Kidney (tissue), 13 donors: ENCODE measurements at regions not wholly inside any gene's neighbourhood (a gene's known extent, or its start where the extent isn't known, plus 50 kb on each side); places are given as distances from the start of the nearest gene placed in this dataset.

Source experiments
- DNase-seq, 5 donors: peaks; one replicate each; pipeline ENCODE4 v3.0.0-alpha.2; 2013 to 2020
- FAIRE-seq: peaks from 2 replicates; lab custom pipeline; 2012; peaks lifted over from hg19 to GRCh38; lab: Jason Lieb, UNC
- H3K27ac ChIP-seq, 2 donors: one replicate each; pipeline ENCODE4 v1.7.0; 2013; ENCODE audit warnings: low read depth in 2 of 2, low read length in 2 of 2, inconsistent platforms in 1 of 2
- H3K27me3 ChIP-seq: one replicate; pipeline ENCODE4 v1.7.1; 2013; ENCODE audit warnings: low read length, inconsistent platforms; ENCODE audit not compliant: control insufficient read depth, insufficient read depth
- H3K36me3 ChIP-seq, 3 donors: one replicate each; pipeline versions ENCODE4 v1.7.0 to v1.7.1; 2013; ENCODE audit warnings: low read length in 3 of 3, control low read depth in 1 of 3, inconsistent platforms in 1 of 3; ENCODE audit not compliant: insufficient read depth in 3 of 3, control insufficient read depth in 2 of 3
- H3K4me1 ChIP-seq, 3 donors: one replicate each; pipeline versions ENCODE4 v1.7.0 to v1.7.1; 2013; ENCODE audit warnings: low read length in 3 of 3, inconsistent platforms in 1 of 3, low read depth in 1 of 3; ENCODE audit not compliant: control insufficient read depth in 2 of 3, insufficient read depth in 2 of 3
- H3K4me3 ChIP-seq, 3 donors: one replicate each; pipeline versions ENCODE4 v1.7.0 to v1.8.1; 2013; ENCODE audit warnings: low read length in 3 of 3, control low read depth in 1 of 3, inconsistent platforms in 1 of 3
- H3K9ac ChIP-seq, 3 donors: one replicate each; pipeline versions ENCODE4 v1.7.0 to v1.7.1; 2013; ENCODE audit warnings: low read length in 3 of 3, control low read depth in 1 of 3, inconsistent platforms in 1 of 3
- H3K9me3 ChIP-seq, 3 donors: one replicate each; pipeline versions ENCODE4 v1.7.0 to v1.7.1; 2013; ENCODE audit warnings: low read length in 3 of 3, control low read depth in 1 of 3, inconsistent platforms in 1 of 3; ENCODE audit not compliant: control insufficient read depth in 2 of 3, insufficient read depth in 1 of 3
- intact Hi-C: fragments of 100-400 bp; cut with DNase I; formaldehyde crosslinking; loops from one replicate; pipeline ENCODE4 v1.11.1; 2022
- TF ChIP-seq, protein P1 (sequence below): IDR thresholded peaks from 3 replicates; pipeline ENCODE4 v1.5.1; 2012; ENCODE audit warnings: mild to moderate bottlenecking, moderate library complexity, borderline replicate concordance; ENCODE audit not compliant: insufficient read depth; ENCODE audit errors: extremely low read depth
- donor health status: control.
- donor health status: control.
- donor health status: control.
- donor health status: control.
- donor health status: control.
- donor health status: DM: yes; HTN: yes; CAD: no.
- donor health status: Normal renal cell carcinoma (clear cell type).

DNA sequence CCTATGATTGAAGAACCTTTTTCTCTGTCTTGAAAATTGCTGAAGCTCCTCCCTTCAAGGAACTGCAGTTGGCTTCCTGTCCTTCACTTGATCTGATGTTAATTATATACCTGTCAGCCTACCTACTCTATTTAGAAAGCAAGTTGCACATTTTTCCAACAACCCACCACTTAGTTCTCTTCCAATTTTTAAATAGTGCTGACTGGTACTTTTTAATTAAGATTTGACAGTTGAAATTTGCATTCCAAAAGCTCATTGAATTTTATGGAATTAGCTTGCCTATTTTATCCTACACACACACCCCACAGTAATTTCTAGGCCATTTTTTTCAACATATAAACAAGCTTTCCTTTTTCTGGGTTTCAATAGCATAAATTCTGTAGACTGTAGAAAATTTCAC is 820.3 kb upstream of the FAT3 start:
- H3K4me1 ChIP-seq = no peaks in the 10 kb centered on the region
- TF ChIP-seq, protein P1, sequence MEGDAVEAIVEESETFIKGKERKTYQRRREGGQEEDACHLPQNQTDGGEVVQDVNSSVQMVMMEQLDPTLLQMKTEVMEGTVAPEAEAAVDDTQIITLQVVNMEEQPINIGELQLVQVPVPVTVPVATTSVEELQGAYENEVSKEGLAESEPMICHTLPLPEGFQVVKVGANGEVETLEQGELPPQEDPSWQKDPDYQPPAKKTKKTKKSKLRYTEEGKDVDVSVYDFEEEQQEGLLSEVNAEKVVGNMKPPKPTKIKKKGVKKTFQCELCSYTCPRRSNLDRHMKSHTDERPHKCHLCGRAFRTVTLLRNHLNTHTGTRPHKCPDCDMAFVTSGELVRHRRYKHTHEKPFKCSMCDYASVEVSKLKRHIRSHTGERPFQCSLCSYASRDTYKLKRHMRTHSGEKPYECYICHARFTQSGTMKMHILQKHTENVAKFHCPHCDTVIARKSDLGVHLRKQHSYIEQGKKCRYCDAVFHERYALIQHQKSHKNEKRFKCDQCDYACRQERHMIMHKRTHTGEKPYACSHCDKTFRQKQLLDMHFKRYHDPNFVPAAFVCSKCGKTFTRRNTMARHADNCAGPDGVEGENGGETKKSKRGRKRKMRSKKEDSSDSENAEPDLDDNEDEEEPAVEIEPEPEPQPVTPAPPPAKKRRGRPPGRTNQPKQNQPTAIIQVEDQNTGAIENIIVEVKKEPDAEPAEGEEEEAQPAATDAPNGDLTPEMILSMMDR = no peak
- intact Hi-C loops = no loop called here
- no peak overlapping the region for H3K9ac ChIP-seq
- FAIRE-seq (no peak), DNase-seq (no peak)
- no peak overlapping the region for H3K4me3 ChIP-seq
- H3K36me3 ChIP-seq = no peaks in the 10 kb centered on the region
- H3K9me3 ChIP-seq = no peaks in the 10 kb centered on the region
- no peak overlapping the region for H3K27ac ChIP-seq
- H3K27me3 ChIP-seq = no peaks in the 10 kb centered on the region

DNA sequence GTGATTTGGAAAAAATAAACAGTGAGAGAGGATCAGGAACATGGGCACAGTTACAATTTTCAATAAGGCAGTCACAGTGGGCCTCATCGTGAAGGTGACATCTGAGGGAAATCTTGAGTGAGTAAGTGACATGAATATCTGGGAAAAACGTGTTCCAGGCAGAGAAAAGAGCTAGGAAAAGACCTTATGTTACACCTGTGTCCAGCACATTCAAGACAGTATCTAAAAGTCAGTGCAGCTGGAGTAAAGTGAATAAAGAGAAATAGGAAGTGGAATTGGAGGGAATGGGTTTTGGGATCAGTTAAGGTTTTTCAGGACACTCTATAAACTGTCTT is 827.5 kb upstream of the FAT3 start:
- no peak overlapping the region for H3K9ac ChIP-seq
- no peaks in the 10 kb centered on the region for H3K9me3 ChIP-seq
- no peak for DNase-seq
- H3K36me3 ChIP-seq = no peaks in the 10 kb centered on the region
- intact Hi-C loops = no loop called here
- H3K27me3 ChIP-seq = no peaks in the 10 kb centered on the region
- H3K4me3 ChIP-seq = no peak overlapping the region
- TF ChIP-seq, protein P1 = no peak
- FAIRE-seq = no peak
- H3K27ac ChIP-seq = no peak overlapping the region
- H3K4me1 ChIP-seq = no peaks in the 10 kb centered on the region

DNA sequence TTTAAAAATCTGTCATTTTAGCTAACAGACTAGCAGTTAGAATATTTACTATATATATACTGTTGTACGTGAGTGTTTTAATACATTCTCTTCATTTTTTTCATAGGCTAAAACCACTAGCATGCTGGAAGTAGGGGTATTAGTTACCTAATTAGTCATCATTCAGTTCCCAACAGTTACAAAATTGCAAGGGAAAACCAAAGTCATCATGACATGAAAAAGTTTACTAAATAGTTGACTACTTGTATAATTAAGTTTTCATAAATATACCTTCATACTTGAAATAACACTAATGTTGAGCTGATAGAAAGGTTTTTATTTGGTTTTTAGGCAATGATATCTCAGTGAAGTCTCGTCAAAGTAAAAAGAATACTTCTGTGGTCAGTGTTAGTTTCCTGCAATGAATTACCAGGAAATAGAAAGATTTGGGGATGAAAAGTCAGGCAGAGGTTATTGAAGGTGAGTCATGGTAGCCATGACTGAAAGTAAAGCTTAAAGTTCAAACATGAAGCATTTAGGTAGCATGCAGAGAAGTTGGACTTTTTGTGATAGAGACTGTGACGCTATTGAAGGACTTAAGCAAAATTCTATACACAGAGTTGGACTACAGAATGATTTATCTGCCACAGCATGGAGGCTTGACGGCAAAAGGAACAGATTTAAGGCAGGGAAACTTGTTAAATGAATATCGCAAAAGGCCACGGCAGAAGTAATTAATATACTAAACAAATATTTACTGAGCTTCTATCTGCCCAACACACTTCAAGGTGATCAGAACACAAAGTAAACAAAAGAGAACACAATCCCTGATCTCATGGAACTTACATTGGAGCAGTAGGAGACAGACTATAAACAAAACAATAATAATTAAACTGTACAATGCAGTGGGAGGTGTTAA is 828.1 kb upstream of the FAT3 start:
- intact Hi-C loops = no loop called here
- no peak overlapping the region for H3K27ac ChIP-seq
- no peaks in the 10 kb centered on the region for H3K9me3 ChIP-seq
- no peaks in the 10 kb centered on the region for H3K36me3 ChIP-seq
- DNase-seq (peak in 2 of 5 donors; percentile 7 to 16), FAIRE-seq (no peak)
- no peaks in the 10 kb centered on the region for H3K27me3 ChIP-seq
- no peaks in the 10 kb centered on the region for H3K4me1 ChIP-seq
- H3K9ac ChIP-seq = no peak overlapping the region
- TF ChIP-seq, protein P1 = no peak
- no peak overlapping the region for H3K4me3 ChIP-seq
